Endothelial cell of umbilical vein (primary cell): ENCODE measurements at regions not wholly inside any gene's neighbourhood (a gene's known extent, or its start where the extent isn't known, plus 50 kb on each side); places are given as distances from the start of the nearest gene placed in this dataset.

Source experiments
- BruUV-seq: library from RNA; stranded (reverse); fragments of 400-500 nt; replicated peaks from 2 replicates; lab custom pipeline; 2021; lab: Mats Ljungman, UMichigan
- CTCF ChIA-PET: fragments of 300-600, 350-600 bp; sonication (Branson Sonifier 250); formaldehyde crosslinking; loops from one replicate; lab custom pipeline; 2021; ENCODE audit warnings: antibody characterized with exemption, inconsistent platforms; lab: Charles Lee
- POLR2A ChIA-PET: fragments of 300-600, 350-600 bp; sonication (Branson Sonifier 250); formaldehyde crosslinking; loops from one replicate; lab custom pipeline; 2021; ENCODE audit warnings: antibody characterized with exemption, inconsistent platforms; lab: Charles Lee
- DNase-seq: peaks from one replicate; pipeline ENCODE4 v3.0.0-alpha.2; 2011; ENCODE audit warnings: low read depth, low spot score
- FAIRE-seq: peaks from 2 replicates; lab custom pipeline; 2011; peaks lifted over from hg19 to GRCh38; lab: Jason Lieb, UNC
- H2AFZ ChIP-seq: 2 replicates; pipeline ENCODE4 v1.6.0; 2012; ENCODE audit warnings: low read depth, low read length, control low read depth, inconsistent platforms
- H3K27ac ChIP-seq: 2 replicates; pipeline ENCODE4 v1.5.1; 2011; ENCODE audit warnings: low read depth, mild to moderate bottlenecking, control low read depth, low read length, moderate library complexity; ENCODE audit not compliant: insufficient read depth
- H3K27me3 ChIP-seq, 2 experiments: 2 replicates each; pipeline versions ENCODE4 v1.6.0 to v1.6.1; 2011; ENCODE audit warnings: low read length in 2 of 2, mixed read lengths in 1 of 2; ENCODE audit not compliant: control insufficient read depth in 2 of 2, insufficient read depth in 2 of 2
- H3K36me3 ChIP-seq, 2 experiments: 2 replicates in 1 of 2; 3 replicates in 1 of 2; pipeline ENCODE4 v1.5.1; 2011; ENCODE audit warnings: low read length in 2 of 2, mild to moderate bottlenecking in 1 of 2, moderate library complexity in 1 of 2; ENCODE audit not compliant: control insufficient read depth in 2 of 2, insufficient read depth in 2 of 2; ENCODE audit errors: extremely low read depth in 1 of 2
- H3K4me1 ChIP-seq: 3 replicates; pipeline ENCODE4 v1.5.1; 2011; ENCODE audit warnings: mild to moderate bottlenecking, low read length; ENCODE audit not compliant: control insufficient read depth, insufficient read depth; ENCODE audit errors: extremely low read depth
- H3K4me2 ChIP-seq: 2 replicates; pipeline ENCODE4 v1.6.1; 2011; ENCODE audit warnings: low read length, control low read depth, mixed read lengths; ENCODE audit not compliant: insufficient read depth
- H3K4me3 ChIP-seq, 3 experiments: fragments of 200-600 bp in 1 of 3; sonication (generic), shearing (Covaris generic) in 1 of 3; replicated peaks in 1 of 3; 2 replicates each; pipeline ENCODE4 v1.5.1; 2011 to 2016; ENCODE audit warnings: control low read depth in 3 of 3, low read length in 3 of 3, mild to moderate bottlenecking in 2 of 3, inconsistent platforms in 1 of 3, low read depth in 1 of 3, moderate library complexity in 1 of 3; ENCODE audit not compliant: insufficient read depth in 1 of 3
- H3K79me2 ChIP-seq: 2 replicates; pipeline ENCODE4 v1.6.0; 2012; ENCODE audit warnings: low read length, inconsistent platforms; ENCODE audit not compliant: control insufficient read depth, insufficient read depth
- H3K9ac ChIP-seq: replicated peaks from 2 replicates; pipeline ENCODE3; 2011; ENCODE audit warnings: low read length, control low read depth; ENCODE audit not compliant: insufficient read depth; ENCODE audit errors: extremely low read depth
- H3K9me1 ChIP-seq: replicated peaks from 3 replicates; pipeline ENCODE4 v1.6.0; 2011; ENCODE audit warnings: mild to moderate bottlenecking, low read length; ENCODE audit not compliant: control insufficient read depth, insufficient read depth; ENCODE audit errors: extremely low read depth
- H3K9me3 ChIP-seq: replicated peaks from 2 replicates; pipeline ENCODE4 v1.5.1; 2012; ENCODE audit warnings: low read length, inconsistent platforms; ENCODE audit not compliant: control insufficient read depth, insufficient read depth
- H4K20me1 ChIP-seq: replicated peaks from 2 replicates; pipeline ENCODE3; 2011; ENCODE audit warnings: mild to moderate bottlenecking, low read length; ENCODE audit not compliant: control insufficient read depth, insufficient read depth; ENCODE audit errors: extremely low read depth
- EZH2 ChIP-seq: IDR thresholded peaks from 2 replicates; pipeline ENCODE4 v1.6.1; 2012; ENCODE audit warnings: borderline replicate concordance, low read depth, mild to moderate bottlenecking, moderate library complexity, low read length, inconsistent platforms; ENCODE audit not compliant: severe bottlenecking
- FOS ChIP-seq: IDR thresholded peaks from 2 replicates; pipeline ENCODE4 v1.6.1; 2011; ENCODE audit warnings: mild to moderate bottlenecking, low read length, moderate library complexity, borderline replicate concordance; ENCODE audit not compliant: insufficient read depth
- GATA2 ChIP-seq: IDR thresholded peaks from 2 replicates; pipeline ENCODE4 v1.7.0; 2011; ENCODE audit warnings: low read depth, mild to moderate bottlenecking, moderate library complexity, mixed read lengths, low read length; ENCODE audit not compliant: insufficient read length, insufficient read depth
- JUN ChIP-seq: IDR thresholded peaks from 2 replicates; pipeline ENCODE4 v1.6.1; 2011; ENCODE audit warnings: borderline replicate concordance, low read depth; ENCODE audit not compliant: insufficient read length, insufficient read depth
- MYC ChIP-seq: IDR thresholded peaks from one replicate; pipeline ENCODE4 v1.6.1; 2011; ENCODE audit warnings: mild to moderate bottlenecking, low read depth, low read length
- POLR2A ChIP-seq: IDR thresholded peaks from 2 replicates; pipeline ENCODE4 v1.6.1; 2012; ENCODE audit warnings: low read depth, mild to moderate bottlenecking, control low read depth, low read length
- POLR2AphosphoS5 ChIP-seq: IDR thresholded peaks from 2 replicates; pipeline ENCODE4 v1.6.1; 2012; ENCODE audit warnings: low read depth, mild to moderate bottlenecking, control low read depth, low read length, moderate library complexity; ENCODE audit not compliant: insufficient read depth
- dilution Hi-C: fragments of 300-500 bp; cut with MboI; formaldehyde crosslinking; loops from one replicate; pipeline ENCODE4 v1.15.0; 2019; ENCODE audit warnings: low sequenced_read_pairs; ENCODE audit not compliant: extremely low pct_ligation_motif_present
- intact Hi-C: fragments of 100-400 bp; cut with micrococcal nuclease; formaldehyde crosslinking; loops from one replicate; pipeline ENCODE4 v1.10.0; 2022
- TF ChIP-seq, protein P1 (sequence below), 2 donors: IDR thresholded peaks; 1 replicate in 1 of 2; 2 replicates in 1 of 2; pipeline ENCODE4 v1.5.1; 2011; ENCODE audit warnings: low read length in 2 of 2, mild to moderate bottlenecking in 2 of 2, moderate library complexity in 2 of 2, control low read depth in 1 of 2, inconsistent platforms in 1 of 2, low read depth in 1 of 2; ENCODE audit not compliant: insufficient read depth in 1 of 2; ENCODE audit errors: extremely low read depth in 1 of 2
- TF ChIP-seq, protein P2 (sequence below): IDR thresholded peaks from 2 replicates; pipeline ENCODE4 v1.6.1; 2011; ENCODE audit not compliant: insufficient read depth, insufficient read length

DNA sequence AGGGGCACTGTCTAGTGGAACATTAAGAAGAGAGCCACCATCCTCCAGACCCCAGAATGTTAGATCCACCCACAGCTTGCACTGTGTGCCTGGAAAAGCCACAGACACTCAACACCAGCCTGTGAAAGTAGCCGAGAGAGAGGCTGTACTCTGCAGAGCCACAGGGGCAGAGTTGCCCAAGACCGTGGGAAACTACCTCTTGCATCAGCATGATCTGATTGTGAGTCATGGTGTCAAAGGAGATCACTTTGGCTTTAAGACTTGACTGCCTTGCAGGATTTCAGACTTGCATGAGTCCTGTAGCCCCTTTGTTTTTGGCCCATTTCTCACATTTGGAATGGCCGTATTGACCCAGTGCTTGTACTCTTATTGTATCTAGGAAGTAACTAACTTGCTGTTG lies 115.9 kb upstream of the CCDC179 start:
- no peaks in the 10 kb centered on the region for H3K79me2 ChIP-seq
- no peak overlapping the region for H3K9ac ChIP-seq
- no peaks in the 10 kb centered on the region for H3K36me3 ChIP-seq
- ChIA-PET CTCF (no interaction called here), POLR2A (no interaction called here)
- H3K27ac ChIP-seq, result no peak overlapping the region
- H3K4me3 ChIP-seq, result no peak overlapping the region
- no peaks in the 10 kb centered on the region for H3K4me1 ChIP-seq
- no peak for DNase-seq
- no peaks in the 10 kb centered on the region for H3K27me3 ChIP-seq
- no peaks in the 10 kb centered on the region for H3K9me1 ChIP-seq
- H3K9me3 ChIP-seq, result no peaks in the 10 kb centered on the region
- TF ChIP-seq POLR2AphosphoS5, result no peak
- TF ChIP-seq MYC, result no peak
- no peak for TF ChIP-seq POLR2A
- TF ChIP-seq, protein P1, sequence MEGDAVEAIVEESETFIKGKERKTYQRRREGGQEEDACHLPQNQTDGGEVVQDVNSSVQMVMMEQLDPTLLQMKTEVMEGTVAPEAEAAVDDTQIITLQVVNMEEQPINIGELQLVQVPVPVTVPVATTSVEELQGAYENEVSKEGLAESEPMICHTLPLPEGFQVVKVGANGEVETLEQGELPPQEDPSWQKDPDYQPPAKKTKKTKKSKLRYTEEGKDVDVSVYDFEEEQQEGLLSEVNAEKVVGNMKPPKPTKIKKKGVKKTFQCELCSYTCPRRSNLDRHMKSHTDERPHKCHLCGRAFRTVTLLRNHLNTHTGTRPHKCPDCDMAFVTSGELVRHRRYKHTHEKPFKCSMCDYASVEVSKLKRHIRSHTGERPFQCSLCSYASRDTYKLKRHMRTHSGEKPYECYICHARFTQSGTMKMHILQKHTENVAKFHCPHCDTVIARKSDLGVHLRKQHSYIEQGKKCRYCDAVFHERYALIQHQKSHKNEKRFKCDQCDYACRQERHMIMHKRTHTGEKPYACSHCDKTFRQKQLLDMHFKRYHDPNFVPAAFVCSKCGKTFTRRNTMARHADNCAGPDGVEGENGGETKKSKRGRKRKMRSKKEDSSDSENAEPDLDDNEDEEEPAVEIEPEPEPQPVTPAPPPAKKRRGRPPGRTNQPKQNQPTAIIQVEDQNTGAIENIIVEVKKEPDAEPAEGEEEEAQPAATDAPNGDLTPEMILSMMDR (IDR thresholded peaks at IDR 0.05; ENCODE audit: extremely low read depth in 1 of 2, insufficient read depth in 1 of 2, low read depth in 1 of 2, low read length in 2 of 2), result no peak
- TF ChIP-seq GATA2, result no peak
- TF ChIP-seq, protein P2, sequence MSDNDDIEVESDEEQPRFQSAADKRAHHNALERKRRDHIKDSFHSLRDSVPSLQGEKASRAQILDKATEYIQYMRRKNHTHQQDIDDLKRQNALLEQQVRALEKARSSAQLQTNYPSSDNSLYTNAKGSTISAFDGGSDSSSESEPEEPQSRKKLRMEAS, result no peak
- dilution Hi-C loops, result no loop called here
- no peak overlapping the region for H2AFZ ChIP-seq
- no peak for FAIRE-seq
- intact Hi-C loops, result no loop called here
- H3K4me2 ChIP-seq, result no peak overlapping the region
- no peaks in the 10 kb centered on the region for H4K20me1 ChIP-seq
- BruUV-seq, result no TSS peak

DNA sequence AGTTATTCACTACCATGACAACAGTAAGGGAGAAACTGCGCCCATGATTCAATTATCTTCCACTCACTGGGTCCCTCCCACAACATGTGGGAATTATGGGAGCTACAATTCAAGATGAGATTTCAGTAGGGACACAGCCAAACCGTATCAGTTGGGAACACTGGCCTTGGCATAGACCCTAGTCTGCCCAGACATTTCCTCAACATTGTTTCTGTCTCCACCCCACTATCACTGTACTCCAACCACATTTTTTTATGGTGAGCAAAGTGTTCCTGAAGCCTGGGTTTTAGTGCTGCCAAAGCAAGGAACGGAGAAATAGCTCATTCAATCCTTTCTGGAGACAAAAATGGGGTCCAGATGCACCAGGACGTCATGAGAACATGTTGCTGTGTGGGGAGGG lies 122.6 kb upstream of the CCDC179 start:
- no peaks in the 10 kb centered on the region for H3K9me1 ChIP-seq
- no peak for FAIRE-seq
- H3K4me1 ChIP-seq, result no peaks in the 10 kb centered on the region
- no peaks in the 10 kb centered on the region for H3K79me2 ChIP-seq
- H3K9ac ChIP-seq, result no peak overlapping the region
- dilution Hi-C loops, result no loop called here
- TF ChIP-seq, protein P2, result no peak
- TF ChIP-seq, protein P1 (IDR thresholded peaks at IDR 0.05; ENCODE audit: extremely low read depth in 1 of 2, insufficient read depth in 1 of 2, low read depth in 1 of 2, low read length in 2 of 2), result no peak
- TF ChIP-seq EZH2 (no peak), MYC (no peak), FOS (no peak), GATA2 (no peak), POLR2AphosphoS5 (no peak), JUN (no peak), POLR2A (no peak)
- no peaks in the 10 kb centered on the region for H3K9me3 ChIP-seq
- H2AFZ ChIP-seq, result no peak overlapping the region
- CTCF ChIA-PET, result no interaction called here
- no peak overlapping the region for H3K27ac ChIP-seq
- no peaks in the 10 kb centered on the region for H4K20me1 ChIP-seq
- no peaks in the 10 kb centered on the region for H3K36me3 ChIP-seq
- DNase-seq, result no peak
- no peak overlapping the region for H3K4me3 ChIP-seq
- POLR2A ChIA-PET, result no interaction called here
- no TSS peak for BruUV-seq
- no peak overlapping the region for H3K4me2 ChIP-seq
- intact Hi-C loops, result no loop called here
- H3K27me3 ChIP-seq, result no peaks in the 10 kb centered on the region
